ENCODE measurements at regions not wholly inside any gene's neighbourhood (a gene's known extent, or its start where the extent isn't known, plus 50 kb on each side); places are given as distances from the start of the nearest gene placed in this dataset.
"Not testable (repeated sequence)": the region's sequence is repeated elsewhere in the genome, so short reads cannot be mapped to it uniquely, and the experiment has no call there.

- H3K27me3 Mint-ChIP-seq; H3K27ac ChIP-seq (ENCODE audit: low read depth, low read length); CTCF ChIA-PET; H3K4me1 Mint-ChIP-seq; H3K4me1 ChIP-seq (ENCODE audit: control insufficient read depth in 2 of 2, insufficient read depth in 2 of 2, low read length in 2 of 2); H3K4me3 ChIP-seq (ENCODE audit: low read length); H3K27me3 ChIP-seq (ENCODE audit: control insufficient read depth in 2 of 2, insufficient read depth in 2 of 2, low read length in 2 of 2); intact Hi-C loops (cut with micrococcal nuclease); H3K9me3 ChIP-seq (ENCODE audit: control insufficient read depth in 2 of 3, low read length in 3 of 3); H3K27ac Mint-ChIP-seq; H3K4me3 Mint-ChIP-seq; H3K36me3 ChIP-seq (ENCODE audit: control insufficient read depth in 2 of 3, insufficient read depth in 3 of 3, low read length in 3 of 3); POLR2A ChIA-PET; ATAC-seq; DNase-seq: not testable (repeated sequence)
- Mint-ChIP-seq H3K9me3 (peaks cover 7 to 54% (median 17%) of the 10 kb centered on the region in 11 donors), H3K36me3 (peaks cover 0 to 14% (median 4%) of the 10 kb centered on the region in 5 donors)
Observed at GRCh38 chr5:67757771-67758170, 457.8 kb upstream of the PIK3R1 start.

DNA sequence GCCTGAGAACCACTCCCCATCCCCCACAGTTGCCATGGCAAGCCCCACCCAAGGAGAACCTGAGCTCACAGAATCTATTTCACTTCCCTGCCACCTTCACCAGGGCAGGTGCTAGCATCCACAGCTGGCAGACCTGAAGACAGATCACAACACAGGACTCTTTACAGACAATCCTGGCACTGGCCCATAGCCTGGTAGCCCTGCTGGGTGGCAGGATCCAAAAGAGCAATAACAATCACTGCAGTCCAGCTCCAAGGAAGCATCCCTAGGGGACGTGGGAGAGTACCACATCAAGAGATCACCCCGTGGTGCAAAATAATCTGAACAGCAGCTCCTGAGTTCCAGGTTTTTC lies 463.2 kb upstream of the PIK3R1 start:
- DNase-seq = no peak
- Mint-ChIP-seq H3K9me3 (peaks cover 9 to 68% (median 15%) of the 10 kb centered on the region in 11 donors), H3K4me3 (no peak overlapping the region), H3K4me1 (no peaks in the 10 kb centered on the region), H3K36me3 (peaks cover 0 to 15% (median 0%) of the 10 kb centered on the region in 5 donors), H3K27me3 (peaks cover 0 to 8% (median 0%) of the 10 kb centered on the region in 5 donors), H3K27ac (no peak overlapping the region)
- no peak for ATAC-seq
- CTCF ChIA-PET = no interaction called here
- no peak overlapping the region for H3K27ac ChIP-seq (ENCODE audit: low read depth, low read length)
- H3K4me1 ChIP-seq (ENCODE audit: control insufficient read depth in 2 of 2, insufficient read depth in 2 of 2, low read length in 2 of 2) = no peaks in the 10 kb centered on the region
- peaks cover 0 to 2% of the 10 kb centered on the region in 2 donors for H3K27me3 ChIP-seq (ENCODE audit: control insufficient read depth in 2 of 2, insufficient read depth in 2 of 2, low read length in 2 of 2)
- H3K36me3 ChIP-seq (ENCODE audit: control insufficient read depth in 2 of 3, insufficient read depth in 3 of 3, low read length in 3 of 3) = no peaks in the 10 kb centered on the region
- peaks cover 0 to 3% (median 0%) of the 10 kb centered on the region in 3 experiments for H3K9me3 ChIP-seq (ENCODE audit: control insufficient read depth in 2 of 3, low read length in 3 of 3)
- intact Hi-C loops (cut with micrococcal nuclease) = no loop called here
- POLR2A ChIA-PET = no interaction called here
- H3K4me3 ChIP-seq (ENCODE audit: low read length) = no peak overlapping the region

GRCh38 chr5:67748165-67748690 lies 467.3 kb upstream of the PIK3R1 start:
- intact Hi-C loops (cut with micrococcal nuclease) = no loop called here
- Mint-ChIP-seq H3K36me3 (peaks cover 0 to 12% (median 4%) of the 10 kb centered on the region in 5 donors), H3K27ac (no peak overlapping the region), H3K27me3 (peaks cover 0 to 8% (median 0%) of the 10 kb centered on the region in 5 donors), H3K4me3 (no peak overlapping the region), H3K9me3 (peaks cover 11 to 52% (median 20%) of the 10 kb centered on the region in 11 donors), H3K4me1 (no peaks in the 10 kb centered on the region)
- peaks cover 0 to 9% (median 0%) of the 10 kb centered on the region in 3 experiments for H3K9me3 ChIP-seq (ENCODE audit: control insufficient read depth in 2 of 3, low read length in 3 of 3)
- H3K4me1 ChIP-seq (ENCODE audit: control insufficient read depth in 2 of 2, insufficient read depth in 2 of 2, low read length in 2 of 2) = no peaks in the 10 kb centered on the region
- no peak overlapping the region for H3K4me3 ChIP-seq (ENCODE audit: low read length)
- ChIA-PET CTCF (no interaction called here), POLR2A (no interaction called here)
- DNase-seq (no peak), ATAC-seq (no peak)
- peaks cover 0 to 2% of the 10 kb centered on the region in 2 donors for H3K27me3 ChIP-seq (ENCODE audit: control insufficient read depth in 2 of 2, insufficient read depth in 2 of 2, low read length in 2 of 2)
- H3K36me3 ChIP-seq (ENCODE audit: control insufficient read depth in 2 of 3, insufficient read depth in 3 of 3, low read length in 3 of 3) = no peaks in the 10 kb centered on the region
- H3K27ac ChIP-seq (ENCODE audit: low read depth, low read length) = no peak overlapping the region

DNA sequence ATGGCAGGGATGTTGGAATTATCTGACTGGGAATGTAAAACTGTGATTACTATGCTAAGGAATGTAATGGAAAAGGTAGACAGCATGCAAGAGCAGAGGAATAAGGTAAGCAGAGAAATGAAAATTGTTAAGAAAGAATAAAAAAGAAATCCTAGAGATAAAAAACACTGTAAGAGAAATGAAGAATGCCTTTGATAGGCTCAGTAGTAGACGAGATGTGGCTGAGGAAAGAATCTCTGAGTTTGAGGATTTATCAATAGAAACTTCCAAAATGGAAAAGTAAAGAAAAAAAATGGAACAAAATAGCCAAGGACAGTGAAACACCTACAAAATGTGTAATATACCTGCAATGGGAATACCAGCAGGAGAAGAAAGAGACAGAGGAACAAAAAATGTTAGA lies 468.5 kb upstream of the PIK3R1 start:
- Mint-ChIP-seq H3K27ac (no peak overlapping the region), H3K9me3 (peaks cover 10 to 43% (median 16%) of the 10 kb centered on the region in 11 donors), H3K36me3 (peaks cover 0 to 6% (median 0%) of the 10 kb centered on the region in 5 donors), H3K4me1 (no peaks in the 10 kb centered on the region), H3K27me3 (peaks cover 0 to 4% (median 0%) of the 10 kb centered on the region in 5 donors), H3K4me3 (no peak overlapping the region)
- H3K27ac ChIP-seq (ENCODE audit: low read depth, low read length) = no peak overlapping the region
- ChIA-PET POLR2A (no interaction called here), CTCF (no interaction called here)
- H3K4me1 ChIP-seq (ENCODE audit: control insufficient read depth in 2 of 2, insufficient read depth in 2 of 2, low read length in 2 of 2) = no peaks in the 10 kb centered on the region
- H3K27me3 ChIP-seq (ENCODE audit: control insufficient read depth in 2 of 2, insufficient read depth in 2 of 2, low read length in 2 of 2) = peaks cover 0 to 2% of the 10 kb centered on the region in 2 donors
- no peak overlapping the region for H3K4me3 ChIP-seq (ENCODE audit: low read length)
- H3K9me3 ChIP-seq (ENCODE audit: control insufficient read depth in 2 of 3, low read length in 3 of 3) = peaks cover 0 to 9% (median 0%) of the 10 kb centered on the region in 3 experiments
- no peak for ATAC-seq
- intact Hi-C loops (cut with micrococcal nuclease) = no loop called here
- no peak for DNase-seq
- no peaks in the 10 kb centered on the region for H3K36me3 ChIP-seq (ENCODE audit: control insufficient read depth in 2 of 3, insufficient read depth in 3 of 3, low read length in 3 of 3)

GRCh38 chr5:67746608-67747007 lies 468.9 kb upstream of the PIK3R1 start:
- CTCF ChIA-PET; H3K4me3 Mint-ChIP-seq; H3K36me3 ChIP-seq (ENCODE audit: control insufficient read depth in 2 of 3, insufficient read depth in 3 of 3, low read length in 3 of 3); H3K27me3 Mint-ChIP-seq; H3K4me3 ChIP-seq (ENCODE audit: low read length); H3K27me3 ChIP-seq (ENCODE audit: control insufficient read depth in 2 of 2, insufficient read depth in 2 of 2, low read length in 2 of 2); H3K27ac ChIP-seq (ENCODE audit: low read depth, low read length); DNase-seq; H3K4me1 ChIP-seq (ENCODE audit: control insufficient read depth in 2 of 2, insufficient read depth in 2 of 2, low read length in 2 of 2); H3K27ac Mint-ChIP-seq; H3K4me1 Mint-ChIP-seq; intact Hi-C loops (cut with micrococcal nuclease); POLR2A ChIA-PET; H3K36me3 Mint-ChIP-seq; H3K9me3 ChIP-seq (ENCODE audit: control insufficient read depth in 2 of 3, low read length in 3 of 3); ATAC-seq: not testable (repeated sequence)
- peaks cover 10 to 38% (median 16%) of the 10 kb centered on the region in 11 donors for H3K9me3 Mint-ChIP-seq

DNA sequence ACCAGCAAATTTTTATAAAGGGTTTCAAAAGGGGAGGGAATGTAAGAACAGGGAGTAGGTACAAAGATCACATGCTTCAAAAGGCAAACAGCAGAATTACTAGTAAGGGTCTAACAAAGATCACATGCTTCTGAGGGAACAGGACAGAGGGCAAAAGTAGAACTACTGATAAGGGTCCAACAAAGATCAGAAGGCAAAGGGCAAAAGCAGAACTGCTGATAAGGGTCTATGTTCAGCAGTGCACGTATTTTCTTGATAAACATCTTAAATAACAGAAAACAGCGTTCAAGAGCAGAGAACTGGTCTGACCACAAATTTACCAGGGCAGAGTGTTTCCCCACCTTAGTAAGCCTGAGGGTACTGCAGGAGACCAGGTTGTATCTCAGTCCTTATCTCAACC lies 469.5 kb upstream of the PIK3R1 start:
- no peaks in the 10 kb centered on the region for H3K27me3 ChIP-seq (ENCODE audit: control insufficient read depth in 2 of 2, insufficient read depth in 2 of 2, low read length in 2 of 2)
- H3K9me3 ChIP-seq (ENCODE audit: control insufficient read depth in 2 of 3, low read length in 3 of 3) = peaks cover 0 to 9% (median 0%) of the 10 kb centered on the region in 3 experiments
- H3K4me3 ChIP-seq (ENCODE audit: low read length) = no peak overlapping the region
- DNase-seq (no peak), ATAC-seq (no peak)
- POLR2A ChIA-PET = no interaction called here
- H3K9me3 Mint-ChIP-seq = peaks cover 10 to 36% (median 16%) of the 10 kb centered on the region in 11 donors
- H3K4me1 ChIP-seq (ENCODE audit: control insufficient read depth in 2 of 2, insufficient read depth in 2 of 2, low read length in 2 of 2) = no peaks in the 10 kb centered on the region
- no peaks in the 10 kb centered on the region for H3K36me3 ChIP-seq (ENCODE audit: control insufficient read depth in 2 of 3, insufficient read depth in 3 of 3, low read length in 3 of 3)
- no peak overlapping the region for H3K27ac ChIP-seq (ENCODE audit: low read depth, low read length)
- no peak overlapping the region for H3K27ac Mint-ChIP-seq
- CTCF ChIA-PET = no interaction called here
- intact Hi-C loops (cut with micrococcal nuclease) = no loop called here
- H3K4me3 Mint-ChIP-seq = no peak overlapping the region
- peaks cover 0 to 6% (median 0%) of the 10 kb centered on the region in 5 donors for H3K36me3 Mint-ChIP-seq
- peaks cover 0 to 4% (median 0%) of the 10 kb centered on the region in 5 donors for H3K27me3 Mint-ChIP-seq
- no peaks in the 10 kb centered on the region for H3K4me1 Mint-ChIP-seq

- Histone ChIP-seq H3K4me1 (ENCODE audit: control insufficient read depth in 2 of 2, insufficient read depth in 2 of 2, low read length in 2 of 2) (no peaks in the 10 kb centered on the region), H3K9me3 (ENCODE audit: control insufficient read depth in 2 of 3, low read length in 3 of 3) (no peaks in the 10 kb centered on the region), H3K4me3 (ENCODE audit: low read length) (no peak overlapping the region), H3K27me3 (ENCODE audit: control insufficient read depth in 2 of 2, insufficient read depth in 2 of 2, low read length in 2 of 2) (peaks cover 0 to 3% of the 10 kb centered on the region in 2 donors), H3K36me3 (ENCODE audit: control insufficient read depth in 2 of 3, insufficient read depth in 3 of 3, low read length in 3 of 3) (no peaks in the 10 kb centered on the region), H3K27ac (ENCODE audit: low read depth, low read length) (no peak overlapping the region)
- ATAC-seq (no peak), DNase-seq (no peak)
- no peaks in the 10 kb centered on the region for H3K36me3 Mint-ChIP-seq
- H3K27me3 Mint-ChIP-seq = peaks cover 3 to 29% (median 13%) of the 10 kb centered on the region in 5 donors
- CTCF ChIA-PET = no interaction called here
- intact Hi-C loops (cut with micrococcal nuclease) = no loop called here
- no peak overlapping the region for H3K4me3 Mint-ChIP-seq
- H3K9me3 Mint-ChIP-seq = peaks cover 0 to 9% (median 0%) of the 10 kb centered on the region in 11 donors
- POLR2A ChIA-PET = no interaction called here
- peaks cover 0 to 5% (median 0%) of the 10 kb centered on the region in 7 donors for H3K4me1 Mint-ChIP-seq
- no peak overlapping the region for H3K27ac Mint-ChIP-seq
Observed at GRCh38 chr5:67732921-67733320, 482.6 kb upstream of the PIK3R1 start.
